ENCODE measurements at regions not wholly inside any gene's neighbourhood (a gene's known extent, or its start where the extent isn't known, plus 50 kb on each side); places are given as distances from the start of the nearest gene placed in this dataset.
"Not testable (repeated sequence)": the region's sequence is repeated elsewhere in the genome, so short reads cannot be mapped to it uniquely, and the experiment has no call there.

- Histone ChIP-seq H3K36me3 (ENCODE audit: control insufficient read depth, insufficient read depth, low read length) (no peaks in the 10 kb centered on the region), H3K4me1 (ENCODE audit: control insufficient read depth, insufficient read depth, low read length) (no peaks in the 10 kb centered on the region), H3K27ac (ENCODE audit: low read length) (no peak overlapping the region), H3K27me3 (ENCODE audit: control insufficient read depth, insufficient read depth, low read length) (no peaks in the 10 kb centered on the region), H3K4me3 (ENCODE audit: low read length) (no peak overlapping the region), H3K9me3 (ENCODE audit: control insufficient read depth, insufficient read depth, low read length) (no peaks in the 10 kb centered on the region)
- WGBS (ENCODE audit: insufficient coverage, insufficient read length) = no CpG with 5 or more reads among the region's 1 CpG
- DNase-seq (ENCODE audit: low read depth, low spot score) = no peak
Measured at GRCh38 chr14:21921453-21921852, 247.8 kb upstream of the OR4E1 start.

- Histone ChIP-seq H3K4me3 (ENCODE audit: low read length) (no peak overlapping the region), H3K4me1 (ENCODE audit: control insufficient read depth, insufficient read depth, low read length) (no peaks in the 10 kb centered on the region), H3K27me3 (ENCODE audit: control insufficient read depth, insufficient read depth, low read length) (no peaks in the 10 kb centered on the region), H3K9me3 (ENCODE audit: control insufficient read depth, insufficient read depth, low read length) (no peaks in the 10 kb centered on the region), H3K27ac (ENCODE audit: low read length) (no peak overlapping the region), H3K36me3 (ENCODE audit: control insufficient read depth, insufficient read depth, low read length) (no peaks in the 10 kb centered on the region)
- peak; percentile 27 for DNase-seq (ENCODE audit: low read depth, low spot score)
- WGBS (ENCODE audit: insufficient coverage, insufficient read length) = no CpG with 5 or more reads among the region's 4 CpGs
Measured at GRCh38 chr14:21917699-21918436, 244.2 kb upstream of the OR4E1 start.

GRCh38 chr14:21915826-21916225, 242.2 kb upstream of the OR4E1 start:
- no peak overlapping the region for H3K27ac ChIP-seq (ENCODE audit: low read length)
- no peak for DNase-seq (ENCODE audit: low read depth, low spot score)
- no peaks in the 10 kb centered on the region for H3K27me3 ChIP-seq (ENCODE audit: control insufficient read depth, insufficient read depth, low read length)
- no peaks in the 10 kb centered on the region for H3K9me3 ChIP-seq (ENCODE audit: control insufficient read depth, insufficient read depth, low read length)
- H3K36me3 ChIP-seq (ENCODE audit: control insufficient read depth, insufficient read depth, low read length) = no peaks in the 10 kb centered on the region
- WGBS (ENCODE audit: insufficient coverage, insufficient read length) = no CpG with 5 or more reads among the region's 2 CpGs
- no peaks in the 10 kb centered on the region for H3K4me1 ChIP-seq (ENCODE audit: control insufficient read depth, insufficient read depth, low read length)
- H3K4me3 ChIP-seq (ENCODE audit: low read length) = no peak overlapping the region

GRCh38 chr14:21913759-21914158, 240.1 kb upstream of the OR4E1 start:
- Histone ChIP-seq H3K27me3 (ENCODE audit: control insufficient read depth, insufficient read depth, low read length) (no peaks in the 10 kb centered on the region), H3K27ac (ENCODE audit: low read length) (no peak overlapping the region), H3K9me3 (ENCODE audit: control insufficient read depth, insufficient read depth, low read length) (no peaks in the 10 kb centered on the region), H3K36me3 (ENCODE audit: control insufficient read depth, insufficient read depth, low read length) (no peaks in the 10 kb centered on the region), H3K4me3 (ENCODE audit: low read length) (no peak overlapping the region), H3K4me1 (ENCODE audit: control insufficient read depth, insufficient read depth, low read length) (no peaks in the 10 kb centered on the region)
- whole genome bisulfite sequencing (ENCODE audit: insufficient coverage, insufficient read length) = no CpG with 5 or more reads among the region's 6 CpGs
- DNase-seq (ENCODE audit: low read depth, low spot score) = peak; percentile 88

GRCh38 chr14:21912367-21912766, 238.7 kb upstream of the OR4E1 start:
- no peaks in the 10 kb centered on the region for H3K4me1 ChIP-seq (ENCODE audit: control insufficient read depth, insufficient read depth, low read length)

GRCh38 chr14:21911877-21912276, 238.3 kb upstream of the OR4E1 start:
- no peak for DNase-seq (ENCODE audit: low read depth, low spot score)
- H3K36me3 ChIP-seq (ENCODE audit: control insufficient read depth, insufficient read depth, low read length) = no peaks in the 10 kb centered on the region
- no peaks in the 10 kb centered on the region for H3K9me3 ChIP-seq (ENCODE audit: control insufficient read depth, insufficient read depth, low read length)
- H3K27ac ChIP-seq (ENCODE audit: low read length) = no peak overlapping the region
- WGBS (ENCODE audit: insufficient coverage, insufficient read length) = no CpG with 5 or more reads among the region's 1 CpG
- no peaks in the 10 kb centered on the region for H3K27me3 ChIP-seq (ENCODE audit: control insufficient read depth, insufficient read depth, low read length)
- no peak overlapping the region for H3K4me3 ChIP-seq (ENCODE audit: low read length)
- no peaks in the 10 kb centered on the region for H3K4me1 ChIP-seq (ENCODE audit: control insufficient read depth, insufficient read depth, low read length)

More at GRCh38 chr14:21912367-21912766, 238.7 kb upstream of the OR4E1 start:
- Histone ChIP-seq H3K4me3 (ENCODE audit: low read length) (no peak overlapping the region), H3K27ac (ENCODE audit: low read length) (no peak overlapping the region), H3K36me3 (ENCODE audit: control insufficient read depth, insufficient read depth, low read length) (no peaks in the 10 kb centered on the region), H3K27me3 (ENCODE audit: control insufficient read depth, insufficient read depth, low read length) (no peaks in the 10 kb centered on the region), H3K9me3 (ENCODE audit: control insufficient read depth, insufficient read depth, low read length) (no peaks in the 10 kb centered on the region)
- WGBS (ENCODE audit: insufficient coverage, insufficient read length) = no CpG with 5 or more reads among the region's 3 CpGs
- DNase-seq (ENCODE audit: low read depth, low spot score) = no peak

GRCh38 chr14:21910260-21910659, 236.6 kb upstream of the OR4E1 start:
- no peaks in the 10 kb centered on the region for H3K27me3 ChIP-seq (ENCODE audit: control insufficient read depth, insufficient read depth, low read length)
- no peak overlapping the region for H3K27ac ChIP-seq (ENCODE audit: low read length)
- no CpG with 5 or more reads among the region's 4 CpGs for WGBS (ENCODE audit: insufficient coverage, insufficient read length)
- no peaks in the 10 kb centered on the region for H3K9me3 ChIP-seq (ENCODE audit: control insufficient read depth, insufficient read depth, low read length)
- H3K36me3 ChIP-seq (ENCODE audit: control insufficient read depth, insufficient read depth, low read length) = no peaks in the 10 kb centered on the region
- H3K4me1 ChIP-seq (ENCODE audit: control insufficient read depth, insufficient read depth, low read length) = no peaks in the 10 kb centered on the region
- H3K4me3 ChIP-seq (ENCODE audit: low read length) = no peak overlapping the region
- DNase-seq (ENCODE audit: low read depth, low spot score) = no peak

GRCh38 chr14:21902561-21903181, 229.1 kb upstream of the OR4E1 start:
- H3K9me3 ChIP-seq (ENCODE audit: control insufficient read depth, insufficient read depth, low read length) = no peaks in the 10 kb centered on the region
- H3K4me3 ChIP-seq (ENCODE audit: low read length) = no peak overlapping the region
- H3K36me3 ChIP-seq (ENCODE audit: control insufficient read depth, insufficient read depth, low read length) = no peaks in the 10 kb centered on the region
- H3K27ac ChIP-seq (ENCODE audit: low read length) = no peak overlapping the region
- no peaks in the 10 kb centered on the region for H3K27me3 ChIP-seq (ENCODE audit: control insufficient read depth, insufficient read depth, low read length)
- H3K4me1 ChIP-seq (ENCODE audit: control insufficient read depth, insufficient read depth, low read length) = no peaks in the 10 kb centered on the region
- WGBS (ENCODE audit: insufficient coverage, insufficient read length) = no CpG with 5 or more reads among the region's 4 CpGs
- DNase-seq (ENCODE audit: low read depth, low spot score) = no peak

GRCh38 chr14:21894898-21895194, 221.2 kb upstream of the OR4E1 start:
- H3K27me3 ChIP-seq (ENCODE audit: control insufficient read depth, insufficient read depth, low read length); H3K36me3 ChIP-seq (ENCODE audit: control insufficient read depth, insufficient read depth, low read length); H3K4me1 ChIP-seq (ENCODE audit: control insufficient read depth, insufficient read depth, low read length); H3K27ac ChIP-seq (ENCODE audit: low read length); DNase-seq (ENCODE audit: low read depth, low spot score); H3K4me3 ChIP-seq (ENCODE audit: low read length); H3K9me3 ChIP-seq (ENCODE audit: control insufficient read depth, insufficient read depth, low read length): not testable (repeated sequence)
- WGBS (ENCODE audit: insufficient coverage, insufficient read length) = no CpG with 5 or more reads among the region's 6 CpGs

GRCh38 chr14:21894003-21894897, 220.6 kb upstream of the OR4E1 start:
- Histone ChIP-seq H3K27ac (ENCODE audit: low read length) (no peak overlapping the region), H3K4me3 (ENCODE audit: low read length) (no peak overlapping the region), H3K27me3 (ENCODE audit: control insufficient read depth, insufficient read depth, low read length) (no peaks in the 10 kb centered on the region), H3K4me1 (ENCODE audit: control insufficient read depth, insufficient read depth, low read length) (no peaks in the 10 kb centered on the region), H3K9me3 (ENCODE audit: control insufficient read depth, insufficient read depth, low read length) (no peaks in the 10 kb centered on the region), H3K36me3 (ENCODE audit: control insufficient read depth, insufficient read depth, low read length) (no peaks in the 10 kb centered on the region)
- no peak for DNase-seq (ENCODE audit: low read depth, low spot score)
- WGBS (ENCODE audit: insufficient coverage, insufficient read length) = no CpG with 5 or more reads among the region's 13 CpGs

Measured in iPS DF 6.9 (cell line).